Amygdala (tissue), 56 donors: ENCODE measurements at regions not wholly inside any gene's neighbourhood (a gene's known extent, or its start where the extent isn't known, plus 50 kb on each side); places are given as distances from the start of the nearest gene placed in this dataset.
"Not testable (repeated sequence)": the region's sequence is repeated elsewhere in the genome, so short reads cannot be mapped to it uniquely, and the experiment has no call there.

Source experiments
- DNase-seq, 56 donors: peaks; one replicate each; lab custom pipeline; 2025; lab: John Stamatoyannopoulos, UW

GRCh38 chr7:57198801-57199200 lies 66.6 kb upstream of the ZNF479 start:
- no peak for DNase-seq

GRCh38 chr7:57199252-57199651 lies 67.0 kb upstream of the ZNF479 start:
- DNase-seq, result no peak

GRCh38 chr7:57201021-57201894 lies 69.0 kb upstream of the ZNF479 start:
- no peak for DNase-seq

DNA sequence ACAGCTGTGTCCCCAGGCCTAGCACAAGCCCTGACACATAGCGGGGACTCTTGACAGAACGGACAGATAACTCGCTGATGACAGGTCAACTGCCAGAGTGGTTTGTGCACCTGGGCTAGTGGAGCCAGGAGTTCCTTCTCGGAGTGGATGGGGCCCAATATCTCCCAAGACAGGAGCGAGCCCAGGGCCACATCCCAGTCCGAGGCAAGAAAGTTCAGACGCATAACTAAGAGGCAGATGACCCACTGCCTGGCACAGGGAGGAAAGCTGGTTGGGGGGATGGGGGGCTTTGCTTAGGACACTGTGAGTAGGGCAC lies 69.6 kb upstream of the ZNF479 start:
- no peak for DNase-seq

DNA sequence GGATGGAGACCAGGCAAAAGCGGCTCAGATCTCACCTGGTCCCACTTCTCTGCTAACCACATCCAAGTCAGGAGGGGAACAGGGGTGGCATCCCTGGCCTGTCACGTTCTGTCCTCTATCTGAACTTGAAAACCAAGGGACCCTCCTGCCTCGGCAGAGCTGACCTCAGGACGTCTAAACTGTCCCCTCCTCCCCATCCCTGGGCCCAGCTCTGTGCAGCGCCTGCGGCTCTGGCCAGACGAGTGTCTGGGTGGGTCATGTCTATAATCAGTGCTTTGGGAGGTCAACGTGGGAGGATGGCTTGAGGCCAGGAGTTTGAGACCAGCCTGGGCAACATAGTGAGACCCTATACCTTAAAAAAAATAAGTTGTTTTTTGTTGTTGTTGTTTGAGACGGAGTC lies 70.0 kb upstream of the ZNF479 start:
- no peak for DNase-seq

GRCh38 chr7:57203161-57203791 lies 71.0 kb upstream of the ZNF479 start:
- DNase-seq, result peak in 16 of 56 donors; percentile 1 to 65 (median 22)

- DNase-seq, result peak in 2 of 56 donors; percentile 37 to 47
These were observed 71.6 kb upstream of the ZNF479 start for GRCh38 chr7:57203858-57204257.

- no peak for DNase-seq
These were observed 72.2 kb upstream of the ZNF479 start for GRCh38 chr7:57204411-57204811.

DNA sequence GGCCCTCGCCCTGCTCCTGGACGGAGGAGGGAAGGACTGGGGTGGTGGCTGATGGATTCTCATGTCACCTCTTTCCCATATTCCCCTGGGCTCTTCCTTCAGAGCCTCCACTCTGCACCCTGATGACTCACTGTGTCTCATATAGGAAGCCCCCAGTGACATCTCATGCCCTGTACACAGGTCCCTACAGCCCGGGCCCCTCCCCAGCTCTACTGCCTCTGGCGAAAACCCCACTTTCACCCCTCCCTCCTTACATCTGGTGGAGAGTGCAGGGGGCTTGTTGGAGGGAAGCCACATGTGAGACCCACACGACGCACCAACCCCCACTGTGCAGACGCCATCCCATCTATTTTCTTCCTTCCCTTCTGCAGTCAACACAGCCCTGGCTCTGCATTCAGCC lies 72.8 kb upstream of the ZNF479 start:
- no peak for DNase-seq

DNA sequence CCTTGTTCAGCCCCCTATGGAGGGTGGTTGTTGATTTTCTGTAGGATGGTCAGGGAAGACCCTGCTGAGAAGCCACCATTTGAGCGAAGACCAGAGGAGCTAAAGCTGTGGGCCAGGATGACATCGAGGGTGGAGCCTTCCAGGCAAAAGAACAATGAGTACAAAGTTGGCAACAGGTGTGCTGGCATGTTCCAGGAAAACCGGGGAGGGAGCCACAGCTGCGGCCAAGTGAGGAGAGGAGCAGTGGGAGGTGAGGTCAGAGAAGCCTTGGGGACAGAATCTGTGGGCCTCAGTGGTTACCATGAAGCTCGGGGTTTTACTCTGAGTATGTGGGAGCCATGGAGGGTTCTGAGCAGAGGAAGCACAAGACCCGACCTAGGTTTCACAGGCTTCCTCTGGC lies 75.6 kb upstream of the ZNF479 start:
- no peak for DNase-seq

- no peak for DNase-seq
These were observed 78.0 kb upstream of the ZNF479 start for GRCh38 chr7:57210212-57210611.

GRCh38 chr7:57210871-57211270 lies 78.6 kb upstream of the ZNF479 start:
- no peak for DNase-seq

- DNase-seq, result no peak
These were observed 79.3 kb upstream of the ZNF479 start for GRCh38 chr7:57211428-57212100.

DNA sequence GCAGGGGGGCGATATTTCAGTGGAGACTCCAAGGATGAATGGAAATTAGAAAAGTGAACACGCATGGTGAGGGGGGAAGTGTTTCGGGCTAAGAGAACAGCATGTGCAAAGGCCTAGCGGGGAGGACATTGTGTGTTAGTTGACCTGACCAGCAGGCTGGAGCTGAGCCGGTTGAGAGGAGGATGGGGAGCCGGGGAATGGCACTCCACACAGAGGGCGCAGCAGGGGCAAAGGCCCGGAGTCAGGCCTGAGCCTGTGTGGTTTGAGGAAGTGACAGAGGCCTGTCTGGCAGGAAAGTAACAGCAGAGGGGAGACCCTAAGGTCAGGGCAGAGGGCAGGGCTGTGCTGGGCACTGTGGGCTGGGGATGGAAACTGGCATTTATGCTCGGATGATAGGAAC lies 83.2 kb upstream of the ZNF479 start:
- DNase-seq, result no peak

GRCh38 chr7:57216340-57216739 lies 84.1 kb upstream of the ZNF479 start:
- DNase-seq, result no peak

DNA sequence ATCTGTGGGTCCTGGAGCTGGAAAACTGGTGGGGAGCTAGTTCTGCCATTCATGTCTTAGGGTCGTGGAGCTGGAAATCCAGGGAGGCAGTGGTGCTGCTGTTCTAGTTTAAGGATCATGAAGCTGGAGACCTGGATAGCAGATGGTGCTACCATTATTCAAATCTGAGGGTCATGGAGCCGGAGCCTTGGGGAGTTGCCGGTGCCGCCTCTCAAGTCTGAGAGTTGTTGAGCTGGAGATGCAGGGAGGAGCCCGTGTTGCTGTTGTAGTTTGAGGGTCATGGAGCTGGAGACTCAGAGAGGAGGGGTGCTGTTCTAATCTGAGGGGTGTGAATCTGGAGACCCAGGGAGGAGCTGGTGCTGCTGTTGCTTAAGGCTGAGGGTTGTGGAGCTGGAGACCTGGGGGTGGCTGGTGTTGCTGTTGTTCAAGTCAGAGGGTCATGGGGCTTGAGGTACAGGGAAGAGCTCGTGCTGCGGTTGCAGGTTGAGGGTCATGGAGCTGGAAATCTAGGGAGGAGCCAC lies 86.0 kb upstream of the ZNF479 start:
- DNase-seq, result no peak

DNA sequence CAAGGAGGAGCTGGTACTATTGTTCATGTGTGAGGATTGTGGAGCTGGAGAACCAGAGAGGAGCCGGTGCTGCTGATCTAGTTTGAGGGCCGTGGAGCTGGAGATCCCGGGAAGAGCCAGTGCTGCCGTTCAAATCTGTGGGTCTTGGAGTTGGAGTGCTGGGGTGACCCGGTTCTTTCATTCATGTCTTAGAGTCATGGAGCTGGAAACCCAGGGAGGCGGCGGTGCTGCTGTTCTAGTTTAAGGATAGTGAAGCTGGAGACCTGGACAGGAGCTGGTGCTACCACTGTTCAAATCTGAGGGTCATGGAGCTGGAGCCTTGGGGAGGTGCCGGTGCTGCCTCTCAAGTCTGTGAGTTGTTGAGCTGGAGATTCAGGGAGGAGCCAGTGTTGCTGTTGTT lies 88.5 kb upstream of the ZNF479 start:
- DNase-seq, result no peak

DNA sequence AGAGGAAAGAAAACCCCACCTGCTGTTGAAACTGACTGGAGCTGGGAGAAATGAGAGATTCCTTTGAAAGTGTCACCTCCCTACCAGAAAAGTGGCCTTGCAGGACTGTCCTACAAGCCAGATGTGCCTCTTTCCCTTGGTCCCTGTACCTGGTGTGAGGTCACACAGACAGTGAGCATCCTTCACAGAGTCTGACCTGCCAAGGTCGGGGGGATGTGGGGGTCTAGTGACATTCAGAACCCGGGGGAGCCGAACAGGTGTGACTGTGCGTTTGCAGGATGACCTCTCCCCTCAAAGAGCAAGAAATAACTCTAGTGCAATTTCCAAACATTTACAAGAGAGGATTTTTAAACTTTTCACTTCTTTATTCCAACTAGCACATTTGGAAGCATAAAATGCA lies 93.4 kb upstream of the ZNF479 start:
- DNase-seq, result no peak

GRCh38 chr7:57241236-57241635 lies 109.0 kb upstream of the ZNF479 start:
- DNase-seq, result not testable (repeated sequence)

GRCh38 chr7:57243551-57243950 lies 111.3 kb upstream of the ZNF479 start:
- DNase-seq, result not testable (repeated sequence)

DNA sequence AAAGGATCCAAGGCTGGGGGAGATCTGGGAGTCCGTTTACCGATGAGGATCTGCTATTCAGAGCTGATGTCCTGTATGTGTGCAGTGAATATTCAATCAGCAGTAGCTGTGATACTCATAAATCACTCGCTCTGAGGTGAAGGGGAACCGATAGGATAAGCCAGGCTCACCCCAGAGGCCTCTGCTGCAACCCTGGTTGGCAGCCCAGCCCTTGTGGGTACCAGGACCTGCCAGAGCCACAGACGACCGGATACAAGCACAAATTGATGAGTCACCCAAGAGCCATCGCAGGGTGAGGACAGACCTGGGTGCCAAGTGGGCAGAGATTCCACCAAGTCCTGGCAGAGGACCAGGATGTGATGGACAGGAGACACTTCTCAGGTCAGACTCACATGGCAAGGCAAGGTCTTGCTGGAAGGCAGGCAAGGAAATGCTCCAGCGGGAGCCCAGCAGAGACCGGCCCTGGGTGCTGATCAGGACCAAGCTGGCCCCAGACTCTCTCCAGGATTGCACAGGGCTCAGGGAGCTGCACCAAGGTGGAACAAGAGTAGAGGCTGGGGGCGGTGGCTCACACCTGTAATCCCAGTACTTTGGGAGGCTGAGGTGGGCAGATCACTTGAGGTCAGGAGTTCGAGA lies 112.2 kb upstream of the ZNF479 start:
- not testable (repeated sequence) for DNase-seq
